ENCODE measurements at regions not wholly inside any gene's neighbourhood (a gene's known extent, or its start where the extent isn't known, plus 50 kb on each side); places are given as distances from the start of the nearest gene placed in this dataset.
"Not testable (repeated sequence)": the region's sequence is repeated elsewhere in the genome, so short reads cannot be mapped to it uniquely, and the experiment has no call there.

DNA sequence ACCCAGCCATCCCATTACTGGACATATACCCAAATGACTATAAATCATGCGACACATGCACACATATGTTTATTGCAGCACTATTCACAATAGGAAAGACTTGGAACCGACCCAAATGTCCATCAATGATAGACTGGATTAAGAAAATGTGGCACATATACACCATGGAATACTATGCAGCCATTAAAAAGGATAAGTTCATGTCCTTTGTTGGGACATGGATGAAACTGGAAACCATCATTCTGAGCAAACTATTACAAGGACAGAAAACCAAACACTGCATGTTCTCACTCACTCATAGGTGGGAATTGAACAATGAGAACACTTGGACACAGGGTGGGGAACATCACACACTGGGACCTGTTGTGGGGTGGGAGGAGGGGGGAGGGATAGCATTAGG is 586.5 kb upstream of the CAMK1G start:
- TF ChIP-seq, protein P1, sequence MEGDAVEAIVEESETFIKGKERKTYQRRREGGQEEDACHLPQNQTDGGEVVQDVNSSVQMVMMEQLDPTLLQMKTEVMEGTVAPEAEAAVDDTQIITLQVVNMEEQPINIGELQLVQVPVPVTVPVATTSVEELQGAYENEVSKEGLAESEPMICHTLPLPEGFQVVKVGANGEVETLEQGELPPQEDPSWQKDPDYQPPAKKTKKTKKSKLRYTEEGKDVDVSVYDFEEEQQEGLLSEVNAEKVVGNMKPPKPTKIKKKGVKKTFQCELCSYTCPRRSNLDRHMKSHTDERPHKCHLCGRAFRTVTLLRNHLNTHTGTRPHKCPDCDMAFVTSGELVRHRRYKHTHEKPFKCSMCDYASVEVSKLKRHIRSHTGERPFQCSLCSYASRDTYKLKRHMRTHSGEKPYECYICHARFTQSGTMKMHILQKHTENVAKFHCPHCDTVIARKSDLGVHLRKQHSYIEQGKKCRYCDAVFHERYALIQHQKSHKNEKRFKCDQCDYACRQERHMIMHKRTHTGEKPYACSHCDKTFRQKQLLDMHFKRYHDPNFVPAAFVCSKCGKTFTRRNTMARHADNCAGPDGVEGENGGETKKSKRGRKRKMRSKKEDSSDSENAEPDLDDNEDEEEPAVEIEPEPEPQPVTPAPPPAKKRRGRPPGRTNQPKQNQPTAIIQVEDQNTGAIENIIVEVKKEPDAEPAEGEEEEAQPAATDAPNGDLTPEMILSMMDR (IDR thresholded peaks at IDR 0.05): not testable (repeated sequence)
- TF ChIP-seq POLR2A (IDR thresholded peaks at IDR 0.05): not testable (repeated sequence)
